Parathyroid adenoma (tissue), 2 donors: ENCODE measurements at regions not wholly inside any gene's neighbourhood (a gene's known extent, or its start where the extent isn't known, plus 50 kb on each side); places are given as distances from the start of the nearest gene placed in this dataset.
"Not testable (repeated sequence)": the region's sequence is repeated elsewhere in the genome, so short reads cannot be mapped to it uniquely, and the experiment has no call there.

Experiments
- H2AFZ ChIP-seq: fragments of 300-600 bp; sonication (generic); one replicate; pipeline ENCODE4 v1.7.0; 2017; ENCODE audit warnings: antibody characterized with exemption, mild to moderate bottlenecking
- H3K27ac ChIP-seq: fragments of 300-600 bp; sonication (generic); one replicate; pipeline ENCODE4 v1.7.0; 2017
- H3K27me3 ChIP-seq: fragments of 300-600 bp; sonication (generic); one replicate; pipeline ENCODE4 v1.7.0; 2017; ENCODE audit warnings: low read length; ENCODE audit not compliant: control insufficient read depth, insufficient read depth
- H3K36me3 ChIP-seq: fragments of 300-600 bp; sonication (generic); one replicate; pipeline ENCODE4 v1.7.0; 2017; ENCODE audit warnings: low read length; ENCODE audit not compliant: control insufficient read depth, insufficient read depth
- H3K4me1 ChIP-seq: fragments of 300-600 bp; sonication (generic); one replicate; pipeline ENCODE4 v1.7.0; 2017; ENCODE audit warnings: control low read depth
- H3K4me2 ChIP-seq: fragments of 300-600 bp; sonication (generic); one replicate; pipeline ENCODE4 v1.7.0; 2017; ENCODE audit warnings: low read length
- H3K4me3 ChIP-seq: fragments of 300-600 bp; sonication (generic); one replicate; pipeline ENCODE4 v1.7.0; 2017; ENCODE audit warnings: low read depth, low read length
- H3K79me2 ChIP-seq: fragments of 300-600 bp; sonication (generic); one replicate; pipeline ENCODE4 v1.7.0; 2017; ENCODE audit warnings: control low read depth
- H3K9ac ChIP-seq: fragments of 300-600 bp; sonication (generic); one replicate; pipeline ENCODE4 v1.7.0; 2017; ENCODE audit warnings: mild to moderate bottlenecking
- H3K9me3 ChIP-seq: fragments of 300-600 bp; sonication (generic); one replicate; pipeline ENCODE4 v1.7.0; 2017; ENCODE audit warnings: low read length; ENCODE audit not compliant: control insufficient read depth
- CTCF ChIP-seq: fragments of 300-600 bp; sonication (generic); IDR thresholded peaks from one replicate; pipeline ENCODE4 v1.7.0; 2017; ENCODE audit warnings: antibody characterized with exemption, mild to moderate bottlenecking
- donor health status: primary hyperparathyroidism.

- TF ChIP-seq CTCF, result no peak
- H3K27ac ChIP-seq, result no peak overlapping the region
- H3K4me3 ChIP-seq, result no peak overlapping the region
- H3K79me2 ChIP-seq, result no peaks in the 10 kb centered on the region
- no peak overlapping the region for H2AFZ ChIP-seq
- H3K9ac ChIP-seq, result no peak overlapping the region
- no peaks in the 10 kb centered on the region for H3K4me1 ChIP-seq
- no peaks in the 10 kb centered on the region for H3K27me3 ChIP-seq
- no peak overlapping the region for H3K4me2 ChIP-seq
- no peaks in the 10 kb centered on the region for H3K36me3 ChIP-seq
- H3K9me3 ChIP-seq, result no peaks in the 10 kb centered on the region
These were observed 419.4 kb downstream of the ISL1 start for GRCh38 chr5:51802551-51803184.

- H3K4me1 ChIP-seq, result no peaks in the 10 kb centered on the region
- no peak overlapping the region for H2AFZ ChIP-seq
- H3K79me2 ChIP-seq, result no peaks in the 10 kb centered on the region
- H3K9me3 ChIP-seq, result no peaks in the 10 kb centered on the region
- H3K4me3 ChIP-seq, result no peak overlapping the region
- no peaks in the 10 kb centered on the region for H3K27me3 ChIP-seq
- no peak overlapping the region for H3K9ac ChIP-seq
- H3K4me2 ChIP-seq, result no peak overlapping the region
- TF ChIP-seq CTCF, result no peak
- H3K27ac ChIP-seq, result no peak overlapping the region
- no peaks in the 10 kb centered on the region for H3K36me3 ChIP-seq
These were observed 423.4 kb downstream of the ISL1 start for GRCh38 chr5:51806677-51807076.

- Histone ChIP-seq H3K9ac (no peak overlapping the region), H2AFZ (no peak overlapping the region), H3K36me3 (no peaks in the 10 kb centered on the region), H3K27me3 (no peaks in the 10 kb centered on the region), H3K4me2 (no peak overlapping the region), H3K27ac (no peak overlapping the region), H3K4me1 (no peaks in the 10 kb centered on the region), H3K4me3 (no peak overlapping the region), H3K79me2 (no peaks in the 10 kb centered on the region), H3K9me3 (no peaks in the 10 kb centered on the region)
- TF ChIP-seq CTCF, result no peak
These were observed 427.3 kb downstream of the ISL1 start for GRCh38 chr5:51810592-51810991.

GRCh38 chr5:51811883-51812471 lies 428.7 kb downstream of the ISL1 start:
- Histone ChIP-seq H3K27ac (no peak overlapping the region), H2AFZ (no peak overlapping the region), H3K27me3 (no peaks in the 10 kb centered on the region), H3K79me2 (no peaks in the 10 kb centered on the region), H3K36me3 (no peaks in the 10 kb centered on the region), H3K4me1 (no peaks in the 10 kb centered on the region), H3K9ac (no peak overlapping the region), H3K4me3 (no peak overlapping the region), H3K4me2 (no peak overlapping the region), H3K9me3 (no peaks in the 10 kb centered on the region)
- TF ChIP-seq CTCF, result no peak

- not testable (repeated sequence) for H3K9me3 ChIP-seq, H3K36me3 ChIP-seq, H2AFZ ChIP-seq, H3K79me2 ChIP-seq, H3K9ac ChIP-seq, H3K4me3 ChIP-seq, H3K27ac ChIP-seq, H3K4me2 ChIP-seq, H3K4me1 ChIP-seq, H3K27me3 ChIP-seq
These were observed 431.6 kb downstream of the ISL1 start for GRCh38 chr5:51814817-51815216.
